OCI-LY7 (cell line): ENCODE measurements at regions not wholly inside any gene's neighbourhood (a gene's known extent, or its start where the extent isn't known, plus 50 kb on each side); places are given as distances from the start of the nearest gene placed in this dataset.

Experiments used
- BruUV-seq: library from RNA; stranded (reverse); fragments of 400-500 nt; replicated peaks from 2 replicates; lab custom pipeline; 2021; lab: Mats Ljungman, UMichigan
- CTCF ChIA-PET: fragments of 300-600 bp; sonication (Branson Sonifier 250); formaldehyde crosslinking; loops from one replicate; lab custom pipeline; 2022; ENCODE audit warnings: antibody characterized with exemption; ENCODE audit not compliant: unreplicated experiment; lab: Charles Lee
- POLR2A ChIA-PET: fragments of 300-600 bp; sonication (Branson Sonifier 250); formaldehyde crosslinking; loops from one replicate; lab custom pipeline; 2022; ENCODE audit warnings: antibody characterized with exemption; lab: Charles Lee
- DNase-seq: peaks from one replicate; pipeline ENCODE4 v3.0.0-alpha.2; 2015; ENCODE audit warnings: low spot score
- H2AFZ ChIP-seq: fragments of 200-600 bp; sonication (generic), shearing (Covaris generic); 2 replicates; pipeline ENCODE4 v1.6.1; 2014; ENCODE audit warnings: mild to moderate bottlenecking, antibody characterized with exemption, low read length, moderate library complexity
- H3K27ac ChIP-seq: fragments of 200-600 bp; sonication (generic); 2 replicates; pipeline ENCODE4 v1.5.1; 2014; ENCODE audit warnings: mixed run types, low read depth, mild to moderate bottlenecking, moderate library complexity, low read length, inconsistent platforms; ENCODE audit not compliant: poor library complexity, severe bottlenecking
- H3K36me3 ChIP-seq: fragments of 200-600 bp; sonication (generic); 2 replicates; pipeline ENCODE4 v1.6.1; 2014; ENCODE audit warnings: mild to moderate bottlenecking, antibody characterized with exemption, low read length, moderate library complexity, mixed read lengths; ENCODE audit not compliant: insufficient read depth
- H3K4me1 ChIP-seq: fragments of 200-600 bp; sonication (generic); 2 replicates; pipeline ENCODE4 v1.5.1; 2014; ENCODE audit warnings: mild to moderate bottlenecking, low read length; ENCODE audit not compliant: insufficient read depth, poor library complexity, severe bottlenecking
- H3K4me2 ChIP-seq: fragments of 200-600 bp; sonication (generic); 2 replicates; pipeline ENCODE4 v1.6.1; 2014; ENCODE audit warnings: mild to moderate bottlenecking, low read length
- H3K4me3 ChIP-seq: fragments of 200-600 bp; sonication (generic); 2 replicates; pipeline ENCODE4 v1.5.1; 2014; ENCODE audit warnings: mild to moderate bottlenecking, low read depth, low read length; ENCODE audit not compliant: poor library complexity, severe bottlenecking
- H3K79me2 ChIP-seq: fragments of 200-600 bp; sonication (generic); 2 replicates; pipeline ENCODE4 v1.6.1; 2016; ENCODE audit warnings: low read depth, mild to moderate bottlenecking, low read length, moderate library complexity, mixed read lengths; ENCODE audit not compliant: insufficient read depth
- H3K9me2 ChIP-seq: fragments of 200-600 bp; sonication (generic); 2 replicates; pipeline ENCODE4 v1.6.1; 2016; ENCODE audit warnings: mild to moderate bottlenecking, low read length, mixed read lengths; ENCODE audit not compliant: insufficient read depth
- H3K9me3 ChIP-seq: fragments of 200-600 bp; sonication (generic); 2 replicates; pipeline ENCODE4 v1.6.1; 2014; ENCODE audit warnings: mild to moderate bottlenecking, mixed run types, low read length, mixed read lengths
- H4K20me1 ChIP-seq: fragments of 200-600 bp; sonication (generic); 2 replicates; pipeline ENCODE4 v1.6.1; 2014; ENCODE audit warnings: mild to moderate bottlenecking, antibody characterized with exemption, low read length, moderate library complexity, mixed read lengths; ENCODE audit not compliant: insufficient read depth
- EZH2phosphoT487 ChIP-seq: fragments of 200-600 bp; sonication (generic); IDR thresholded peaks from 2 replicates; pipeline ENCODE4 v1.6.1; 2018; ENCODE audit warnings: low read depth, borderline replicate concordance, mild to moderate bottlenecking, mixed run types, antibody characterized with exemption, low read length, moderate library complexity, mixed read lengths
- intact Hi-C: fragments of 100-400 bp; cut with micrococcal nuclease; formaldehyde crosslinking; loops from one replicate; pipeline ENCODE4 v1.10.0; 2022; ENCODE audit not compliant: unreplicated experiment
- TF ChIP-seq, protein P1 (sequence below): fragments of 200-600 bp; sonication (generic); conservative IDR thresholded peaks from 2 replicates; pipeline ENCODE4 v1.5.1; 2014; ENCODE audit warnings: mild to moderate bottlenecking, antibody characterized with exemption, low read length, moderate library complexity, mixed read lengths

DNA sequence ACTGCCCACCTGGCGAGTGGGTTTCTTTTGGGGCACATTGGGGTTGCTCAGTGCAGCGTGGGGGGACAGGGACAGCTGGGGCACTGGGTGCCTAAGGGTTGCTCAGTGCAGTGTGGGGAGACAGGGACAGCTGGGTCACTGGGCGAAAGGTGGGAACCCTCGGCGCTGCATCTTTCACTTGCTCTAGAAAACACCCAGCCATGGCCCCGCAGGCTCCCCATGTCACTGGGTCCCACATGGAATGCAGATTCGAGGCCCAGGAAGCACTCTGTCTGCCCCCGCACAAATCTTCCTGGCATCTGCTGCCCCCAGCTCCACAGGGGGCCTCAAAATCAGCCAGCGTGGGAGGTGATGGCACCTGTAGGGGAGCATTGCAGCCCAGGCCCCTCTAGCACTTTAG is 229.3 kb downstream of the BRD1 start:
- CTCF ChIA-PET: no interaction called here
- H3K27ac ChIP-seq: no peak overlapping the region
- no peak overlapping the region for H3K4me3 ChIP-seq
- no peaks in the 10 kb centered on the region for H3K9me2 ChIP-seq
- BruUV-seq: no TSS peak
- H3K36me3 ChIP-seq: peaks cover 25% of the 10 kb centered on the region
- no peaks in the 10 kb centered on the region for H3K4me1 ChIP-seq
- no peak for DNase-seq
- no peaks in the 10 kb centered on the region for H3K9me3 ChIP-seq
- intact Hi-C loops: no loop called here
- no peak overlapping the region for H3K4me2 ChIP-seq
- H3K79me2 ChIP-seq: no peaks in the 10 kb centered on the region
- TF ChIP-seq, protein P1, sequence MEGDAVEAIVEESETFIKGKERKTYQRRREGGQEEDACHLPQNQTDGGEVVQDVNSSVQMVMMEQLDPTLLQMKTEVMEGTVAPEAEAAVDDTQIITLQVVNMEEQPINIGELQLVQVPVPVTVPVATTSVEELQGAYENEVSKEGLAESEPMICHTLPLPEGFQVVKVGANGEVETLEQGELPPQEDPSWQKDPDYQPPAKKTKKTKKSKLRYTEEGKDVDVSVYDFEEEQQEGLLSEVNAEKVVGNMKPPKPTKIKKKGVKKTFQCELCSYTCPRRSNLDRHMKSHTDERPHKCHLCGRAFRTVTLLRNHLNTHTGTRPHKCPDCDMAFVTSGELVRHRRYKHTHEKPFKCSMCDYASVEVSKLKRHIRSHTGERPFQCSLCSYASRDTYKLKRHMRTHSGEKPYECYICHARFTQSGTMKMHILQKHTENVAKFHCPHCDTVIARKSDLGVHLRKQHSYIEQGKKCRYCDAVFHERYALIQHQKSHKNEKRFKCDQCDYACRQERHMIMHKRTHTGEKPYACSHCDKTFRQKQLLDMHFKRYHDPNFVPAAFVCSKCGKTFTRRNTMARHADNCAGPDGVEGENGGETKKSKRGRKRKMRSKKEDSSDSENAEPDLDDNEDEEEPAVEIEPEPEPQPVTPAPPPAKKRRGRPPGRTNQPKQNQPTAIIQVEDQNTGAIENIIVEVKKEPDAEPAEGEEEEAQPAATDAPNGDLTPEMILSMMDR: no peak
- no peak for TF ChIP-seq EZH2phosphoT487
- H2AFZ ChIP-seq: no peak overlapping the region
- POLR2A ChIA-PET: no interaction called here
- no peaks in the 10 kb centered on the region for H4K20me1 ChIP-seq

DNA sequence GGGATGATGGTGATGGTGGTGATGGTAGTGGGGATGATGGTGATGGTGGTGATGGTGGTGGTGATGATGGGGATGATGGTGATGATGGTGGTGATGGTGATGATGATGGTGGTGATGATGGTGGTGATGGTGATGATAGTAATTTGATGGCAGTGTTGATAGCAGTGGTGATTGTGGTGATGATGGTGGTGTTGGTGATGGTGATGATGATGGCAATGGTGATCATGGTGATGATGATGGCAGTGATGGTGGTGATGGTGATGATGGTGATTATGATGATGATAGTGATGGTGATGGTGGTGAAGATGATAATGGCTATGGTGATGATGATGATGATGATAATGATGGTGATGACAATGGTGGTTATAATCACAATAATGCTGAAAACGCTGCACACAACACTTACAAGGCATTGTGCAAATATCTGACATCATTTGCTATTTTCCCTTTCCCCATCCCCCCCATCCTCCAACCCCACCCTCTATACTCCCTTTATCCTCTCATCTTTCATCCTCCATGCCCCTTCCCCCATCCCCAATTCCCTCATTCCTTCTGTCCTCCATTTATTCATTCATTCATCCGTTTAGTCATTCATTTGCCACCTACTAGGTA is 230.1 kb downstream of the BRD1 start:
- Histone ChIP-seq H3K4me3 (no peak overlapping the region), H3K4me1 (no peaks in the 10 kb centered on the region), H3K4me2 (no peak overlapping the region), H3K27ac (no peak overlapping the region), H3K79me2 (no peaks in the 10 kb centered on the region), H3K36me3 (peaks cover 25% of the 10 kb centered on the region), H3K9me3 (no peaks in the 10 kb centered on the region), H2AFZ (no peak overlapping the region), H3K9me2 (no peaks in the 10 kb centered on the region), H4K20me1 (no peaks in the 10 kb centered on the region)
- CTCF ChIA-PET: no interaction called here
- POLR2A ChIA-PET: no interaction called here
- intact Hi-C loops: no loop called here
- DNase-seq: no peak
- BruUV-seq: no TSS peak
- TF ChIP-seq EZH2phosphoT487: no peak
- TF ChIP-seq, protein P1: no peak

DNA sequence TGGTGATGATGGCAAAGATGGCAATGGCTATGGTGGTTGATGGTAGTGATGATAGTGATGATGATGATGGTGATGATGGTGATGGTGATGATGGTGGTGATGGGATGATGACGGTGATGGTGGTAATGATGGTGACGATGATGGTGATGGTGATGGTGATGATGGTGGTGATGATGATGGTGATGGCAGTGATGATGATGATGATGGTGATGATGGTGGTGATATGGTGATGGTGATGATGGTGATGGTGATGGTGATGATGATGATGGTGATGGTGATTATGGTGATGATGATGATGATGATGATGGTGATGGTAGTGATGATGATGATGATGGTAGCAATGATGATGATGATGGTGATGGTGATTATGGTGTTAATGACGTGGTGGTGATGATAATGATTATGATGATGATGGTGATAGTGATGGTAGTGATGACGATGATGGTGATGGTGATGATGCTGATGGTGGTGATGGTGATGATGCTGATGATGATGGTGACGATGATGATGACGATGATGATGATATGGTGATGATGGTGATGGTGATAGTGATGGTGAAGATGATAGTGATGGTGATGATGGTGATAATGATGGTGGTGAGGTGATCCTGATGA is 232.1 kb downstream of the BRD1 start:
- no TSS peak for BruUV-seq
- no peak overlapping the region for H3K4me2 ChIP-seq
- no peaks in the 10 kb centered on the region for H3K9me2 ChIP-seq
- DNase-seq: no peak
- H2AFZ ChIP-seq: no peak overlapping the region
- no peaks in the 10 kb centered on the region for H3K4me1 ChIP-seq
- H3K27ac ChIP-seq: no peak overlapping the region
- TF ChIP-seq, protein P1: no peak
- no peak for TF ChIP-seq EZH2phosphoT487
- ChIA-PET CTCF (no interaction called here), POLR2A (no interaction called here)
- no peak overlapping the region for H3K4me3 ChIP-seq
- no peaks in the 10 kb centered on the region for H3K9me3 ChIP-seq
- peaks cover 25% of the 10 kb centered on the region for H3K36me3 ChIP-seq
- H4K20me1 ChIP-seq: no peaks in the 10 kb centered on the region
- intact Hi-C loops: no loop called here
- H3K79me2 ChIP-seq: no peaks in the 10 kb centered on the region
